ENCODE measurements at regions not wholly inside any gene's neighbourhood (a gene's known extent, or its start where the extent isn't known, plus 50 kb on each side); places are given as distances from the start of the nearest gene placed in this dataset.

GRCh38 chr5:60448600-60448999 lies 251.4 kb downstream of the DEPDC1B start:
- Histone ChIP-seq H3K27me3 (ENCODE audit: control insufficient read depth in 2 of 2, insufficient read depth in 2 of 2, low read length in 2 of 2) (no peaks in the 10 kb centered on the region), H2AFZ (ENCODE audit: low read depth, low read length) (no peak overlapping the region), H3K4me1 (ENCODE audit: control insufficient read depth, extremely low read depth, insufficient read depth, low read length) (no peaks in the 10 kb centered on the region), H3K36me3 (ENCODE audit: control insufficient read depth in 2 of 2, extremely low read depth in 1 of 2, insufficient read depth in 2 of 2, low read length in 2 of 2) (no peaks in the 10 kb centered on the region), H3K9me3 (replicated peaks; ENCODE audit: control insufficient read depth, insufficient read depth, low read length) (no peaks in the 10 kb centered on the region), H3K79me2 (ENCODE audit: control insufficient read depth, insufficient read depth, low read length) (no peaks in the 10 kb centered on the region), H3K9me1 (replicated peaks; ENCODE audit: control insufficient read depth, extremely low read depth, insufficient read depth, low read length) (no peaks in the 10 kb centered on the region), H3K4me3 (replicated peaks in 1 of 3; ENCODE audit: insufficient read depth in 1 of 3, low read depth in 1 of 3, low read length in 3 of 3) (no peak overlapping the region), H3K4me2 (ENCODE audit: insufficient read depth, low read length) (no peak overlapping the region), H4K20me1 (replicated peaks; ENCODE audit: control insufficient read depth, extremely low read depth, insufficient read depth, low read length) (no peaks in the 10 kb centered on the region), H3K9ac (replicated peaks; ENCODE audit: extremely low read depth, insufficient read depth, low read length) (no peak overlapping the region), H3K27ac (ENCODE audit: insufficient read depth, low read depth, low read length) (no peak overlapping the region)
- intact Hi-C loops (cut with micrococcal nuclease) (no loop called here), dilution Hi-C loops (cut with MboI; ENCODE audit: extremely low pct_ligation_motif_present, low sequenced_read_pairs) (no loop called here)
- FAIRE-seq (no peak), DNase-seq (ENCODE audit: low read depth, low spot score) (no peak)
- POLR2A ChIA-PET: no interaction called here
- CTCF ChIA-PET: no interaction called here
- BruUV-seq (replicated peaks): no TSS peak
- TF ChIP-seq MAX (IDR thresholded peaks at IDR 0.05; ENCODE audit: insufficient read depth, insufficient read length): no peak
- TF ChIP-seq JUN (IDR thresholded peaks at IDR 0.05; ENCODE audit: borderline replicate concordance, insufficient read depth, insufficient read length, low read depth): no peak
- TF ChIP-seq GATA2 (IDR thresholded peaks at IDR 0.05; ENCODE audit: insufficient read depth, insufficient read length, low read depth, low read length): no peak

- intact Hi-C loops (cut with micrococcal nuclease) (no loop called here), dilution Hi-C loops (cut with MboI; ENCODE audit: extremely low pct_ligation_motif_present, low sequenced_read_pairs) (no loop called here)
- Histone ChIP-seq H3K9me3 (replicated peaks; ENCODE audit: control insufficient read depth, insufficient read depth, low read length) (no peaks in the 10 kb centered on the region), H3K4me1 (ENCODE audit: control insufficient read depth, extremely low read depth, insufficient read depth, low read length) (no peaks in the 10 kb centered on the region), H3K4me2 (ENCODE audit: insufficient read depth, low read length) (no peak overlapping the region), H3K9me1 (replicated peaks; ENCODE audit: control insufficient read depth, extremely low read depth, insufficient read depth, low read length) (no peaks in the 10 kb centered on the region), H3K79me2 (ENCODE audit: control insufficient read depth, insufficient read depth, low read length) (no peaks in the 10 kb centered on the region), H3K36me3 (ENCODE audit: control insufficient read depth in 2 of 2, extremely low read depth in 1 of 2, insufficient read depth in 2 of 2, low read length in 2 of 2) (no peaks in the 10 kb centered on the region), H3K9ac (replicated peaks; ENCODE audit: extremely low read depth, insufficient read depth, low read length) (no peak overlapping the region), H4K20me1 (replicated peaks; ENCODE audit: control insufficient read depth, extremely low read depth, insufficient read depth, low read length) (no peaks in the 10 kb centered on the region), H2AFZ (ENCODE audit: low read depth, low read length) (peak overlapping the region; percentile 81), H3K27me3 (ENCODE audit: control insufficient read depth in 2 of 2, insufficient read depth in 2 of 2, low read length in 2 of 2) (no peaks in the 10 kb centered on the region), H3K27ac (ENCODE audit: insufficient read depth, low read depth, low read length) (no peak overlapping the region), H3K4me3 (replicated peaks in 1 of 3; ENCODE audit: insufficient read depth in 1 of 3, low read depth in 1 of 3, low read length in 3 of 3) (no peak overlapping the region)
- POLR2A ChIA-PET: no interaction called here
- TF ChIP-seq MAX (IDR thresholded peaks at IDR 0.05; ENCODE audit: insufficient read depth, insufficient read length): no peak
- no peak for TF ChIP-seq CTCF (IDR thresholded peaks at IDR 0.05; ENCODE audit: extremely low read depth in 1 of 2, insufficient read depth in 1 of 2, low read depth in 1 of 2, low read length in 2 of 2)
- TF ChIP-seq POLR2A (IDR thresholded peaks at IDR 0.05; ENCODE audit: low read depth, low read length): no peak
- TF ChIP-seq JUN (IDR thresholded peaks at IDR 0.05; ENCODE audit: borderline replicate concordance, insufficient read depth, insufficient read length, low read depth): no peak
- TF ChIP-seq MYC (IDR thresholded peaks at IDR 0.05; ENCODE audit: low read depth, low read length): no peak
- no peak for TF ChIP-seq GATA2 (IDR thresholded peaks at IDR 0.05; ENCODE audit: insufficient read depth, insufficient read length, low read depth, low read length)
- no peak for TF ChIP-seq FOS (IDR thresholded peaks at IDR 0.05; ENCODE audit: borderline replicate concordance, insufficient read depth, low read length)
- TF ChIP-seq EZH2 (IDR thresholded peaks at IDR 0.05; ENCODE audit: borderline replicate concordance, low read depth, low read length, severe bottlenecking): no peak
- TF ChIP-seq POLR2AphosphoS5 (IDR thresholded peaks at IDR 0.05; ENCODE audit: insufficient read depth, low read depth, low read length): no peak
- DNase-seq (ENCODE audit: low read depth, low spot score) (peak; percentile 11), FAIRE-seq (no peak)
- CTCF ChIA-PET: interaction anchor here (1.1 kb wide), 1 partner anchor 19 kb away, joined by 3 read pairs; no protein-coding TSS in a partner anchor
- BruUV-seq (replicated peaks): no TSS peak
Observed at GRCh38 chr5:60447488-60447920, 252.5 kb downstream of the DEPDC1B start.

Data from endothelial cell of umbilical vein (primary cell).